ENCODE measurements at regions not wholly inside any gene's neighbourhood (a gene's known extent, or its start where the extent isn't known, plus 50 kb on each side); places are given as distances from the start of the nearest gene placed in this dataset.

DNA sequence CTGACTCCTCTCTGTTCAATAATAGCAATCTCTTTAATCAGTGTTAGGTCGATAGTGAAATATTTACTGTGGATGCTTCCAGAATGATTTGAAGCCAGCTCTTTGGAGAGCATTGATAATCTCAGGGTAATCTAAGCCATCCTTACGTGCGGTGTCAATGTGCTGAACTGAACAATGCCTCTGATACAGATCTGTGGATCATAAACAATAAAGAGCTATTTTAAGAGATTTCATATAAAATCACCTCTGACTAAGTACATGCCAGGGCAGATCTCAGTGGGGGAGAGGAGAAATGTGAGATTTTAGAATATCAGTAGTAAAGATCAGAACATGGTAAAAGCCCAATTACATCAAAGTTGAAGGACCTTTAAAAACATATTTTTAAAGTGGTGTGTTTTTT, 319.3 kb upstream of the GBE1 start:
- H3K36me3 ChIP-seq (replicated peaks; ENCODE audit: insufficient read depth, low read length): no peaks in the 10 kb centered on the region
- no peaks in the 10 kb centered on the region for H3K9me2 ChIP-seq (replicated peaks; ENCODE audit: insufficient read depth, low read length)
- H3K79me2 ChIP-seq (ENCODE audit: low read length): no peaks in the 10 kb centered on the region
- H3K4me1 ChIP-seq (ENCODE audit: low read length): no peaks in the 10 kb centered on the region
- H3K9me3 ChIP-seq (replicated peaks; ENCODE audit: insufficient read depth, low read length): no peaks in the 10 kb centered on the region
- no peak overlapping the region for H3K27ac ChIP-seq (ENCODE audit: low read length)
- no peaks in the 10 kb centered on the region for H3K27me3 ChIP-seq (replicated peaks; ENCODE audit: insufficient read depth, low read length)
- no peak overlapping the region for H3K9ac ChIP-seq (ENCODE audit: low read length)
- H3F3A ChIP-seq (ENCODE audit: insufficient read depth, low read length): no peaks in the 10 kb centered on the region
- DNase-seq: no peak
- H3K4me3 ChIP-seq (ENCODE audit: low read length): no peak overlapping the region
- no peaks in the 10 kb centered on the region for H4K20me1 ChIP-seq (ENCODE audit: insufficient read depth, low read length)
- no peak overlapping the region for H2AFZ ChIP-seq (ENCODE audit: low read length)
- no peak overlapping the region for H3K4me2 ChIP-seq (ENCODE audit: low read depth, low read length)
- TF ChIP-seq EZH2phosphoT487 (IDR thresholded peaks at IDR 0.05; ENCODE audit: low read length) (no peak), EZH2 (optimal IDR thresholded peaks at IDR 0.05; ENCODE audit: low read depth, low read length) (no peak)
- TF ChIP-seq, protein P1, sequence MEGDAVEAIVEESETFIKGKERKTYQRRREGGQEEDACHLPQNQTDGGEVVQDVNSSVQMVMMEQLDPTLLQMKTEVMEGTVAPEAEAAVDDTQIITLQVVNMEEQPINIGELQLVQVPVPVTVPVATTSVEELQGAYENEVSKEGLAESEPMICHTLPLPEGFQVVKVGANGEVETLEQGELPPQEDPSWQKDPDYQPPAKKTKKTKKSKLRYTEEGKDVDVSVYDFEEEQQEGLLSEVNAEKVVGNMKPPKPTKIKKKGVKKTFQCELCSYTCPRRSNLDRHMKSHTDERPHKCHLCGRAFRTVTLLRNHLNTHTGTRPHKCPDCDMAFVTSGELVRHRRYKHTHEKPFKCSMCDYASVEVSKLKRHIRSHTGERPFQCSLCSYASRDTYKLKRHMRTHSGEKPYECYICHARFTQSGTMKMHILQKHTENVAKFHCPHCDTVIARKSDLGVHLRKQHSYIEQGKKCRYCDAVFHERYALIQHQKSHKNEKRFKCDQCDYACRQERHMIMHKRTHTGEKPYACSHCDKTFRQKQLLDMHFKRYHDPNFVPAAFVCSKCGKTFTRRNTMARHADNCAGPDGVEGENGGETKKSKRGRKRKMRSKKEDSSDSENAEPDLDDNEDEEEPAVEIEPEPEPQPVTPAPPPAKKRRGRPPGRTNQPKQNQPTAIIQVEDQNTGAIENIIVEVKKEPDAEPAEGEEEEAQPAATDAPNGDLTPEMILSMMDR (IDR thresholded peaks at IDR 0.05; ENCODE audit: low read length): no peak

DNA sequence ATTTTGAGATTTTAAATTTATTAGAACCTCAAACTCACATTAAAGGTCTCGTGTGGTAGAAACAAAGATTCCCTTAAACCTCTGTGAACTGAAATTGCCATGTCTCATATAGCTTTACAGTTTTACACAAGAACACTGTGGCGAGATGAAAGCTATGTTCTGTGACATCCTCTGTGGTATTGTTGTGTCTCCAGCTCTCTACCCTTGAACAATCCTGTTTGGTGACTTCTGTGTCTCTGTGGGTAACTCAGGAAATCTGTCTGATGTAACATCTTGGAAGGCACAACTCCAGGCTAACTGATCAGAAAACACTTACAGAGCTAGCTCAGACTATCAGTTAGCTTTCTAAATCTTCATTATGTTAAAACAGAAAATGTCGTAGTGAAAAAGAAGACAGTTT, 318.8 kb upstream of the GBE1 start:
- Histone ChIP-seq H3K9ac (ENCODE audit: low read length) (no peak overlapping the region), H3K9me2 (replicated peaks; ENCODE audit: insufficient read depth, low read length) (no peaks in the 10 kb centered on the region), H3K79me2 (ENCODE audit: low read length) (no peaks in the 10 kb centered on the region), H2AFZ (ENCODE audit: low read length) (no peak overlapping the region), H3K27me3 (replicated peaks; ENCODE audit: insufficient read depth, low read length) (no peaks in the 10 kb centered on the region), H3F3A (ENCODE audit: insufficient read depth, low read length) (no peaks in the 10 kb centered on the region), H3K4me3 (ENCODE audit: low read length) (no peak overlapping the region), H3K4me2 (ENCODE audit: low read depth, low read length) (no peak overlapping the region), H3K36me3 (replicated peaks; ENCODE audit: insufficient read depth, low read length) (no peaks in the 10 kb centered on the region), H3K4me1 (ENCODE audit: low read length) (no peaks in the 10 kb centered on the region), H4K20me1 (ENCODE audit: insufficient read depth, low read length) (no peaks in the 10 kb centered on the region), H3K27ac (ENCODE audit: low read length) (no peak overlapping the region), H3K9me3 (replicated peaks; ENCODE audit: insufficient read depth, low read length) (no peaks in the 10 kb centered on the region)
- TF ChIP-seq EZH2phosphoT487 (IDR thresholded peaks at IDR 0.05; ENCODE audit: low read length) (no peak), EZH2 (optimal IDR thresholded peaks at IDR 0.05; ENCODE audit: low read depth, low read length) (no peak)
- TF ChIP-seq, protein P1 (IDR thresholded peaks at IDR 0.05; ENCODE audit: low read length): no peak
- DNase-seq: no peak

DNA sequence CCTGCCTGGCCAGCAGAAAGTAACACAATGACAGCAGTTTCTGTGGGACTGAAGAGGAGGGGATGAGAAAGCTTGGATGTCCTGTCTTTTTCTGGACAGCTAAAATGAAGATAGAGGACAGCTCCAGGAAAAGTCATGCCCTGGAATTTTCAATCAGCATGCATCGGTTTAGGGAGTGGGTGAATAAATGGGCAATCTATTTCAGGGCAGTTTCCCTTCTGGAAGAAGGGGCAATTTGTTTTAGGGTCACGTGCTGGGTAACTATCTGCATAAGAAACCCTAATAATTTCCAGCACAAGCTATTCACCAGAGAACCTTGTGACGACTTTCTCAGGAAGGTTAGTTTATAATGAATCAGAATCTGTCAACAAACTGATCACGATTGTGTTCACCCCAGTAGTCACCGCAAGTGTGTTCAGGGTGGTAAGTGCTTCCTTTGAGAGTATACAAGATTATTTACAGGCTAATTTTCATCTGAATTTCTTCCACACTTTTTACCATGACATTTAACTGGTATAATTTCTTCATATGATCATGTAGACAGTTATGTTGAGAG, 318.0 kb upstream of the GBE1 start:
- no peaks in the 10 kb centered on the region for H3K36me3 ChIP-seq (replicated peaks; ENCODE audit: insufficient read depth, low read length)
- no peaks in the 10 kb centered on the region for H3K27me3 ChIP-seq (replicated peaks; ENCODE audit: insufficient read depth, low read length)
- H3K79me2 ChIP-seq (ENCODE audit: low read length): no peaks in the 10 kb centered on the region
- H3K9me2 ChIP-seq (replicated peaks; ENCODE audit: insufficient read depth, low read length): no peaks in the 10 kb centered on the region
- no peaks in the 10 kb centered on the region for H3K4me1 ChIP-seq (ENCODE audit: low read length)
- no peak overlapping the region for H2AFZ ChIP-seq (ENCODE audit: low read length)
- DNase-seq: no peak
- no peak overlapping the region for H3K4me2 ChIP-seq (ENCODE audit: low read depth, low read length)
- no peaks in the 10 kb centered on the region for H3F3A ChIP-seq (ENCODE audit: insufficient read depth, low read length)
- H3K27ac ChIP-seq (ENCODE audit: low read length): no peak overlapping the region
- TF ChIP-seq, protein P1 (IDR thresholded peaks at IDR 0.05; ENCODE audit: low read length): no peak
- TF ChIP-seq EZH2phosphoT487 (IDR thresholded peaks at IDR 0.05; ENCODE audit: low read length) (no peak), EZH2 (optimal IDR thresholded peaks at IDR 0.05; ENCODE audit: low read depth, low read length) (no peak)
- H3K9ac ChIP-seq (ENCODE audit: low read length): no peak overlapping the region
- H3K9me3 ChIP-seq (replicated peaks; ENCODE audit: insufficient read depth, low read length): no peaks in the 10 kb centered on the region
- H4K20me1 ChIP-seq (ENCODE audit: insufficient read depth, low read length): no peaks in the 10 kb centered on the region
- no peak overlapping the region for H3K4me3 ChIP-seq (ENCODE audit: low read length)

Data from MM.1S (cell line).